HG02588 (cell line): ENCODE measurements at regions not wholly inside any gene's neighbourhood (a gene's known extent, or its start where the extent isn't known, plus 50 kb on each side); places are given as distances from the start of the nearest gene placed in this dataset.
A peak's percentile ranks its signal among the peaks of the same experiment; 100 is the strongest.

Experiments
- ATAC-seq: cut with Tn5 transposase; IDR thresholded peaks from one replicate; pipeline ENCODE4 v1.9.1; 2021; ENCODE audit warnings: mild to moderate bottlenecking, moderate library complexity; ENCODE audit not compliant: unreplicated experiment

DNA sequence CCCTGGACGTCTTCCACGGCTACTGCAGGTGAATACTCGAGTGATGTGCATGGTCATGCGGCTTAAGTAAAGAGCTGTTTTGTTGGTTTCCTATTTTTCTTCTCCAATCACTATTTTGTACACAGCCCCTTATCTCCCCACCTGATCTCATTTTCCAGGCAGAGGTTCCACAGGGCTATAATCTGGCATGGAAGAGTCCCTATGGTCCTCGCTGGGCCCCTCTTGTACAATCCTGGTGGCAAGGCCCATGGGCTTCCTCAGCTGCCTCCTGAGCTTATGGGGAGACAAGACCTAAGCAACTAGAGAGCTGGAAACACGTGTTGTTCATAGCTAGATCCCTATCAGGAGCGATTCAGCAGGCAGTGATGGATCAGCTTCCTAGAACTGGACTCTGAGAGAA, 181.3 kb upstream of the ADO start:
- no peak for ATAC-seq

DNA sequence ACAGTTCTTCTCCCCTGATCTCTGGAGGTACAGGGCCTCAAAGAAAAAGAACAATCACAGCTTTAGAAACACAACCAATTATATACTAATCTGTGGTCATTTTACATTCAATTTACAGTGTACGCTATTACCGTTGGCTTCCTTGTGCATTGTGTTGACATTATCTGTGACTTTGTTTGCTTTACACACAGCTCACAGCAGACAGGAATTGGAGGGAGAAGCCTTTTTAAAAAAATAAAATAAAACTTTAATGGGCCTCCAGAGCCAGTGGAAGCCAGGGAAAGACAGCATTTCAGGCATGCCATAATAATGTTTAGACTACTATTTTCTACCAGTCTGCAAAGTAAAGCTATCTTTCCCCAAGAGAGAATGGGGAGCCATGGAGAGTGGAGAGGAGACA, 179.0 kb upstream of the ADO start:
- no peak for ATAC-seq

DNA sequence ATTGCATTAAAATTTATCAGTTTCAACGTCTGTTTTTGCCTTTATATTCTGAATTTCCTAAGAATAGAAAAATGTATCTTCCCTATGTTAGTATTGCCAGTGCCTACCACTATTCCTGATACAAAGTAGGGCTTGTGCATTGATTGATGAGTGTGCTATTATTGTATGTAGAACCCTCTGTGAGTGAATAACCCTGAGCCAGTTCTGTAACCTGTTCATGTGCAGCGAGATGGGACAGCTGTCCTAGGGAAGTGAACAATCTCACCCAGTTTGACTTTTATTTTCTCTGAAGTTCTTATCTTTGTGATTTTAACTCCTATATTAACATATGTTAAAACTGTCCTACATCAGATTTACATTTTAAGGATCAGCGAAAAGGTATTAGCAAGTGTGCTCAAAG, 178.4 kb upstream of the ADO start:
- ATAC-seq = no peak

DNA sequence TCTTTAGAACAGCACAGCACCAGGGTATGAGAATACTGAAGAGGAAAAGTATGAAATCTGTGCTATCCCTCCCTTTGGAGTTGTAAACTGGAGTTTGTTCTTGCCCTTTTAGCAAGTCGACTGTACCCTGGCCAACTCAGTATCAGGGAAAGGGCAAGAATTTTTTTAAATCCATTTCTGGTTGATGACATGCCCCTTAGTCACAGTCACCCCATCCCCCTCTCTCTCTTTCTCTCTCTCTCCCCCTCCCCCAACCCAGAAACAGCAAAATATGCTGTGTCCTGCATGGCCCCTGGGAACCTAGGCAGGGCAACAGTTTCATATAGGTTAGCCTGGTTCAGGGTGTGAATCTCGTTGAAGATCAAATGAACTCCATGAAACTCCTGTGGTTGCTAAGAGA, 177.7 kb upstream of the ADO start:
- ATAC-seq = no peak

DNA sequence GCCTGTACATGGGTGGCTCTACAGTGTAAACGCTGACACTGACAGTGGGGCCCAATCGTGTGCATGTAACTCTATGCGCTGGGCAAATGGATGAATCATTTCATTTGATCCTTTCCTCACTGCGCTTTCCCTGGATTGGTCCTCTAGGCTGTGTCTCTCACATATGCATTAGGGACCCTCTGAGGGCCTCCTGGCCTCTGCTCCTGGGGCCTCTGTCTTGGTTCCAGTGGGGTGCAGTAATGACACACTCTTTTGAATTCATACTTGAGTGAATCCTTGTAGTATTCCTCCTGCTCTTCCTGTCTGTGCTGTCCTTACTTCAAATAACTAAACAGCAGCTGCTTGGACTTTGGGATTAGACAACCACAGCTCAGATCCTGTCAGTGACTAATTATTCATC, 176.5 kb upstream of the ADO start:
- no peak for ATAC-seq

DNA sequence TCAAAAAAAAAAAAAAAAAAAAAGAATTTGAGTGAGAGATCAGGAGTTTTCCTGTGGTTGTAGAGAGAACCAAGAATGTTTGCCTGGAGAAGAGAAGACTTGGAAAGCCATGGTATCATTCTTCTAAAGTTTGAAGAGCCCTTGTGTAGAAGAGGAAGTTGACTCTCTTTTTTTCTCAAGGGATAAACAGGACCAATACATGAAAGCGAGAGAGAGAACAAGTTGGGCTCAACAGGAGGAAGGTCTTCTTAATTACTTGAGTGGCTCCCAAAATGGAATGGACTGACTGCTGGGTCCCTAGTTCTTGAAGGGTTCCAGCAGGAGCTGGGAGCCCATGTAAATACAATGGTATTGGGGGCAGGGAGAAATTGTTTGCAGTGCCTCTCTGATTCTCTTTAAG, 173.3 kb upstream of the ADO start:
- ATAC-seq = no peak

DNA sequence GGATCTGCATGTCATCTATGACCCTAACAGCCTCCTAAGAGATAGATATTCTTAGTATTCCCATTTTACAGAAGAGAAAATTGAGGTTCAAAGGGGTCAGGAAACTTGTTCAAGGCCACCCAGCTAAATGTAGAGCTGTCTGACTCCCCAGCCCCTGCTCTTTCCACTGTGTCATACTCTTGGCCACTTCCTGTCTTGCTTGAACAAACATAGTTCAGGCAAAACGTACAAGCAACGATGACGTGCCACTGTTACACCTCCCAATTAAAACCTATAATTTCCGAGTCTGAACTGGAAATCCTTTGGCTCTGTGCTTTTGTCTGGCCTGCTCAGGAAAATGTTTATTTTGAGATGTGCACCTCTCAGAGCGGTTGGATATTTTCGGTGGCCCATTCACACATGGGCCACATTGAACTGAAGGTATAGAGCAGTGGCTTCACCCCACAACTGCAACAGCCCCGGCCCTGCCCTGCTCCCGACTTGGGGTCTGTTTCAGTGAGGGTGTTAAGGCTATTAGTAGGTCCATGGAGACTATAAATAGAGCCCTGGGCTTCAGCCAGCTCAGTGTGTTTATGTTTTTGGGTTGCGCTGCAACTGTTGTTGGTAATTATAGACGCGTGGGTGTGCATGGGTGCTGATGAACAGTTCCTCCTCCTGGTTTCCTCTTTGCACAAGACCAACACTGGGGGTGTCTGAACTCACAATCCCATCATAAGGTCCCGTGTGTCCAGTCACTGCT, 172.3 kb upstream of the ADO start:
- ATAC-seq = peak; percentile 71

DNA sequence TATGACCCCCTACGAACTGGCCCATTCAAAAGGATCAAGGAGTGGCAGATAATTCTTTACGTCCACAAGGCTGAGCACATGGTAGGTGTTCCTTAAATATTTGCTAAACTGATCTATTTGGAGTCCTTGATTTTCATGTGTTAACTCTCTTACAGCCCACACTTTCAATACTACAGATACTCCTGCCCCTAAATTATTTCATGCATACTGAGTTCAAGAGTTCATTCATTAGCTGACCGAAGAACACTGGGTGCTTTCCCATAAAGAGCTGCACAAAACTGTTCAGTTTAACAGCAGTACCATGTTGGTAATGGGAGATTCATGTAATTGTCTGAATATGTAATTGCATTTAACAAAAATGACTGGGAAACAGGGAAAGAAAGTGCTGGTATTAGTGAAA, 170.5 kb upstream of the ADO start:
- no peak for ATAC-seq

DNA sequence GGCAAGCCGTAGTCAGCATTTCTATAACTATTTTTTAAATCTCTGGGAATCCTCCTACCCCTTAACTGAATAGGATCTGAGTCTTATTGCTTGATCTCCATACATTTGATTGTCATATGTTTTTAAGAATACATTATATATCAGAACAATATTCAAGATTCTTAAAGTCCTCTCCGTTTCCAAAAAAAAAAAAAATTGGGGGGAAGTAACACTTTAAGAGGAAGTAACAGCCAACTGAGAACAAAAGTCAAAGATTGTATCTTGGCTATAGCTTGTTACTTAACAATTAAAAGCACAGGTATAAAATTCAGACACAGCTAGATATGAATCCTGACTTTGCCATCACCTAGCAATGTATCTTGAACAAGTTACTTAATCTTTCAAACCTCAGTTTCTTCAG, 169.9 kb upstream of the ADO start:
- ATAC-seq = no peak

DNA sequence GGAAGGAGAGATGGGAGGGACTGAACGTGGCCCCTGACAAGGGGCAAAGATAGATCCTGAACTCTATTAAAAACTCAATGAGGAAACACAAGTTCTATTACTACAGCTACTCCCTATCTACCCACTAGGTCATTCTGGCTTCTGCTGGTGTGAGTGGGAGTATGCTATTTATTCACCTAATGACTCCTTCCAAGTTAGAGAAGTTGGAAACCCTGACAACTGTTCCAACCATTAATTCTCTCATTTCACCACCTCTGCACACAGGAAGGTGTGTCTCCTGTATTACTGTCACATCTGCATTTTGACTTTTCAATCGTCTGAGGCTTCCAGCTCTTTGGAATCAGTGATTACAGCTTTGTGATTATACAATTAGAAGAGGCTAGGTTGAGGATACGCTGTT, 169.4 kb upstream of the ADO start:
- no peak for ATAC-seq

DNA sequence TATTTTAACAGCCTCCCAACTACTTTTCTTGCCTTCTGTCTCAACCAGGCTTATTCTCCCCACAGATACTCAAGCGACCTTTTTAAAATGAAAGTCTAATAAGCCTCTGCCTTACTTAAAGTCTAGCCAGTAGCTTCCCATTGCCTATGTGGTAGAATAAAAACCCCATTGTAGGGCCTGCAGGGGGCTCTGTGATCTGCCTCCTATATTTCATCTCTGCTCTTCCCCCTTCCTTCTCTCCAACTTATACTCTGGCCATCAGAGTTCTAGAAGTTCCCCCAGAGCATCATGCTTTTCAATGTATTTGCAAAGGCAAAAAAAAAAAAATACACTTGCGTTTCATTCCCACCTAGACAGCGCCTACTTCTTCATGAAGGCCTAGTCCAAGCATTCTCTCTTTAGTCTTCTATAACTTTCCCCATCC, 167.7 kb upstream of the ADO start:
- no peak for ATAC-seq

DNA sequence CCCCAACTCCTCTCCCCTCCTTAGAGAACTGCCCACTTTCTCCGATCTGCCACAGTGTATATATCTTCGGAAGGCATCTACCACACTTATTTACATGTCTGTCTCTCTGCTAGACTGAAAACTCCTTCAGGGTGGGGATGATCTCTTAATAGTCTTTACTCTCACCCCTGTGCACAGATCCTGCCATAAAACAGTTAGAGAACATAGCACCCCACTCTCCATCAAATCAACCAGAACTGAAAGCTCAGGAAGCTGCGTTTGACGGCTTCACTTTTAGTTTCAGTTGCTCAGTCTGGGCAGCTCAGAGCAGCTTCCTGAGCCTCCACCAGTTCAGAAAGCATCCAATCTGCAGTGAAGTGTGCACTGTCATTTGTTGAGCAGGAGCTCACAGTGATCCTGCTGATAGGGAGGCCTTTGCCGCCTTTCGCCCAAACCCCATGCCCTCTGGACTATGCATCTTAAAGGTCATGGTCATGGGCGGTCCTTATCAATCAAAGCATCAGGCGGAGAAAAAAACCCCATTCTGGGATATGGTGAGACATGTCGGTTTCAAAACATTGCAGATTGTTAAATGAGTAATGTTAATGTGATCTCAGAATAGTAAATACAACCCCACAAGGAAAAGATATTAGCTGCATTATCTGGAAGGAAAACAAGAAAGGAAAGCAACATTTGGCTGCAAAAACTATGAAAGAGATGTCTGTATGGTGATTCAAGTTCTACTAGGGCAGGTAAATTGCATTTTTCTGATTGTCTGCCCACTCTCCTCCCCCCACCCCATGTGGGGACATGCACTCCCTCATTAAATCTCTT, 167.1 kb upstream of the ADO start:
- peak; percentile 52 for ATAC-seq

DNA sequence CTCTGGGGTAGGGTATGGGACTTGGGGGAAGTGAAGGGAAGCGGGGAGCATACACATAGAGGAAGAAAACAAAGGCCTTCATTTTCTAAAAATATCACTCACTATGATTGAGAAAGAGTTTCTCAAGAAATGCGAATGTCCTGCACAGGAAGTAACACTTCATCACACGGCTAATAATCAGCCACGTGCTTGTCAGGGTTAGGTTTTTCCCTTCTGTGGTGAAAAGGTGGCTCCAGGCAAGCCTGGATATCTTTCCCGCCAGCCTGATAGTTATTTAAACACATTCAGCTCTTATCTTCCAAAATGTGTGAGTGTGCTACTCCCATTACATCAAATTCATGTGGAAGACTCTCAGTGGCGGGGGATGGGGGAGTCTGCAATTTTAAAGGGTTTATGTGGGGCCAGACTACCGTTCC, 166.4 kb upstream of the ADO start:
- peak; percentile 42 for ATAC-seq

DNA sequence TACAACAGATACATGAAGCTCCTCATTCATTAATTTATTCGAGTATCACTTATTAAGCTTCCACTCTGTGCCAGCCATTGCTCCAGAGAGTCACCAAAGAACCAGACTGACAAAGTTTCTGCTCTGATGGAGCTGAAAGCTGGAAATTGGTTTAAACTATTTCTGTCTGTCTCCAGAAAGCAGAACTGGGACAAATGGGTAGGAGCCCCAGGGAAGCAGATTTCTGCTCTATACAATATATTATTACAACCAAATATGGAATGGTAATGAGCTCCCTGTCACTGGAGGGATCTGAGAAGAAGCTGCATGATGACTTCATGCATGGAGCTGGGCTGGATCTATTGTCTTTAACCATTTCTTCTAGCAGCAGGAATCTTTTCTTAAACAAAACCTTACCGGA, 165.4 kb upstream of the ADO start:
- no peak for ATAC-seq

DNA sequence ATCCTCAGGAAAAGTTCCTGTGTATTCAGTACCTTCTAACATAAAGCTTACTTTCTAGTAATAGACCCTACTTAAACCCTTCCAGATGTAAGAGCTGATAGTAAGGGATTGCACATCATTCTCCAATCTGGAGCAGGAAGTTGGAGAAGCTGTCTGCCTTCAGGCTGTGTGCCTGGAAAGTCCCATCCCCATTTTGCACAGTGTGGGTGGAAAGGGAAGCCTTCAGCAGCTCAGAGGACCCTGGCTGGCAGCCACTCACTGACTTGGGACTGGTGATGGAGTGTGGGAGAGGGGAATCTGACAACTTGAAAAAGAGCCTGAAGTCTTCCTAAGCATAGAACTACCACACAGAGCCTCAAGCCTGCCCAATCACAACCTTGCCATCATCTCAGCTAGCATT, 164.1 kb upstream of the ADO start:
- no peak for ATAC-seq

DNA sequence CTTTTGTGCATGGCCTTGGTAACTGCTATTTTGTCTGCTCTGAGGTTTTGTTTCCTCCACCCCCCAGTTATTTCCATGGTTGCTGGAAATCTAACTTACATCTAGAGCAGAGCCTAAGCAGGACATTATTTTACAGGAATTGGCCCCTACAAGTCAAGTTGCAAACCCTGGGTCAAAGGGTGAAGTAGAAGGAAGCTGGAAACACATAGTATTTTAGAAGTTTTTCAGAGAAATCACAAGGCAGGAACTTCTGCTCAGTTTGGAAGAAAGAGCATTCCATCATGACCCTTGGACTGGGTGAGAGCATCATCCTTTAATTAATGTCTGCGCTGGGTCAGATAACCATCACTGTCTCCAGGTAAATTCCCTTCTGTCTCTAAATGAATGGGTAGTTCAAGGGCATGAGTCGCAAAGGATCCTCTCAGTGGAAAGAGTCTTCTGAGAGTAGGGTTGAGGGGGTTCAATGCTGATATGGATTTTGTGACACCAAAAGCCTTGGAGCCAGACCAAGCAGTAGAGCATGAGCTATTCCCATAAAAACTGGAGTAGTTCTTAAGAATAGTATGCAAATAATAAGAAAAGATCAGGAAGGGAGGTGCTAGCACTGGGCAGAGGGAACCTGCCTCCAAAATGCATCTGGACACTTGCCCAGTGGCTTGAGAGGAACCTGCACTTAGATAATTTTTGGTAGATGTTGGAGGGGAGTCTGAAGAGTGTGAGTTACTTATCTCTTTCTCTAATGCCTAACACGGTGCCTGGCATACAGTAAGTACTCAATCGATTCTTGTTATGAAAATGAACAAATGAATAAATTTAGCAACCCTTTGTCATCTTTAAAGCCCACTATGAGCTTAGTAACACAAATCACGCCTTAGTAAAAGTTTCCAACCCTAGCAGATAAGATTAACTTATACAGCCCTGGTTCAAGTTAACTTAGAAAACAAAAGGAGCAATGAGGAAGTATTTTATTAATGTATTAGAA, 160.6 kb upstream of the ADO start:
- ATAC-seq = no peak

DNA sequence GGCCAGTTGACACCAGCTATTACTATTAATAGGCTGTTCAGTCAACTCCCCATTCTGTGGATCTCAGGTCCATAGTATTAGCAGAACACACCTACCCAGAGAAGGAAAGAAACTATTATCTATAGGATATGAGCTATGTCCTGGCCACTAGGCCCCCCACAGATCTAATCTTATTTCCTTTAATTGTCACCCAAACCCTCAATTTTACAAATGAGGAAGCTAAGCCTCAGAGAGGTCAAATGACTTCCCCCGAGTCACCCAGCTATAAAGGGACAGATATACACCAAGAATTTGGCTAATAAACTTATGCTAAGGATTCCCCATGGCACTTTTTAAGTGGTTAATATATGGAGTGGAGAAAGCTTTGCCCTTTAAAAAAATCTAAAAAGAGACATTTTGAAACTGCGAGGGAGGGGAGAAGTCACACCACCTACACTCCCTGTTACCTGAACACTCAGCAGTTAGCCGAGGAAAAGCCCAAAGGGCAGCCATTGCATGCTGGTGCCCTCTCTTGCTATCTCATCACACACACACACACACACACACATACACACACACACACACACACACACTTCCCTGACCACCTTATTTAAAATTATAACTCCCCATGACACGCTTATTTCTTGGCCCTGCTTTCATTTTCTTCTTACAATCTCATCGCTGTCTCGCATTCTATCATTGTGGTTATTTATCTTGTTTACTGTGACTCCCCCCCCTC, 157.0 kb upstream of the ADO start:
- ATAC-seq = no peak

DNA sequence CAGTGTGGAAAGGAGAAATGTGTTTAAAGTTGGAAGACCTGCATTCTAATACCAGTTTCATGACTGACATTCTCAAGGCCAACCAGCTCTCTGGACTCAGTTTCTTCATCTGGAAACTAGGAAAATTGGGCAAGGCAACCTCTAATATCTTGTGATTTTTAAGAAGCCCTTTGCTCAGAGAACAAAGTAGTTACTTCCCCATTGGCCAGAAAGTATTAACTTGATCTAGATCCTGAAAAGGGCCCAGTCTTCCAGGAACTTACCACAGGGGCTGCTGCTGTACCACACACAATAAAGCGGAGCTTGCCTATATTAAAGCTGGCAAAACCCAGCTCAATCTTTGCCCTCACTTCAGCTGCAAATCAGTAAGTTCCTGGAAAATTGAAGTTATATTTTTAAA, 155.6 kb upstream of the ADO start:
- ATAC-seq = no peak

DNA sequence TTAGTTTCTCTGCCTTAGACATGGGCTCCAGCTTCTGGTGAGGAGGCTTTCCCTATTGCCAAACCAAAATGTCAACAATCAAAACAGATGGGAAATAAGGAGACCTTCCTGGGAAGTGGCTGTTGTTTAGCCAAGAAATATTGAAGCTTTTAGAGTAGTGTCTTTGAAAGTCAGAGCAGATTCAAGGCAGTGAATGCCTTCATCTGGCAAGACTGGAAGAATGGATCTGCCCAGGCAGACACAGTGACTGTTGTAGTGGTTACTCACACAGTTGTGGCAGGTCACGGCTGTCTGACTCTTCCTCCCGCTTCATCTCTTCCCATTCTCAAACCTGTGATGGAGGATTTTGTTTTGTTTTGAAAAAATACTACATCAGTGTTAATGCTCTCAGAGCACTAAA, 154.1 kb upstream of the ADO start:
- no peak for ATAC-seq

DNA sequence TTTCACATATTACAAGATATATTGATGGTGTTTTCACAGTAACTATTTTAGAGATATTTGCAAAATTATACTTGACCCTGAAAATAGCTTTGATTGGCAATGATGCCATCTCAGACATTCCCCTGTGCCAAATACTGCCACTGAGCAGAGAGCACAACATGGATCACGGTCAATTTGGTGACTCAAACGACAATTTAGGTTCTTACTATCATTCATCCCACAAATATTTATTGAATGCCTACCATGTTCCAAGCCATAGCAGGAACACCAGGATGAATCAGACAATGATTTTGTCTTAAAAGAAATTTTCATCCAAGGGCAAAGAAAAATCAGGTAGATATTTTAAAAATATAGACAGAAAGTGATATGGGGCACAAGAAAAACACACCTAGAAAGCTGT, 153.2 kb upstream of the ADO start:
- ATAC-seq = no peak

DNA sequence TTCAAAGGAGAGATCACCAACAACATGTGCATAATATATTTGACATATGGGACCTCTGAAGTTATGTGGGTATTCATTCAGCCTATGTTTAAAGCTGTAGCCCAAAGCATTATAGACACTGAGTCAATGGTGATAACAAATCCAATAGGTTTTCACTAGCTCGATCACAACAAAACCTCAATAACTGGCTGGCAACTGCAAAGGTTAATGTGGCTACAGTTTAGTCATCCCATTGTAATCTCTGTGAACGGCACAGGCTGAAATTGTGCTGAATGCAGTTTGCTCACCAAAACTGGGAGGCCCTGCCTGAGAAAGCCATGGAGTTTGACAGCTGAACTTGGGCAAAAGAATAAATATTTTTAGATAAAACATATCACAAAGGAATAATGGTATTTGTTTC, 152.4 kb upstream of the ADO start:
- no peak for ATAC-seq
